ENCODE measurements at regions not wholly inside any gene's neighbourhood (a gene's known extent, or its start where the extent isn't known, plus 50 kb on each side); places are given as distances from the start of the nearest gene placed in this dataset.

- TF ChIP-seq ZNF311 (CRISPR knock-in tag; IDR thresholded peaks at IDR 0.05) (no peak), ZBTB40 (IDR thresholded peaks at IDR 0.05) (peak; percentile 59; the same call in 1 of the 2 replicates), ZBTB40 (CRISPR knock-in tag; IDR thresholded peaks at IDR 0.05) (no peak), MLLT1 (IDR thresholded peaks at IDR 0.05) (peak in 1 of 2 experiments; percentile 84; a peak in 2 of 4 replicates), TAF7 (tag; IDR thresholded peaks at IDR 0.05) (peak; percentile 63), ZBTB26 (CRISPR knock-in tag; IDR thresholded peaks at IDR 0.05) (0 out of 2 replicates have a peak, but pooled peaks have one; percentile 19), JUN (IDR thresholded peaks at IDR 0.05; ENCODE audit: borderline replicate concordance, low read depth, low read length) (no peak; the same call in 1 of the 2 replicates), JUN (CRISPR knock-in tag; IDR thresholded peaks at IDR 0.05; ENCODE audit: borderline replicate concordance) (no peak), ZBTB11 (CRISPR knock-in tag; IDR thresholded peaks at IDR 0.05) (peak in 1 of 3 experiments; percentile 31; a peak in 1 of 6 replicates), EHMT2 (IDR thresholded peaks at IDR 0.05) (no peak), KLF6 (CRISPR knock-in tag; IDR thresholded peaks at IDR 0.05; ENCODE audit: borderline replicate concordance) (no peak)
Observed at GRCh38 chr2:144332356-144333142, 187.4 kb downstream of the ZEB2 start (continued).
